ENCODE measurements at regions not wholly inside any gene's neighbourhood (a gene's known extent, or its start where the extent isn't known, plus 50 kb on each side); places are given as distances from the start of the nearest gene placed in this dataset.

GRCh38 chr12:126312457-126312856, 1247.2 kb downstream of the AACS start:
- Histone ChIP-seq H3K4me3 (no peak overlapping the region), H3K9me3 (replicated peaks) (peaks cover 5% of the 10 kb centered on the region), H3K36me3 (no peaks in the 10 kb centered on the region), H3K4me1 (replicated peaks) (no peaks in the 10 kb centered on the region), H3K27me3 (replicated peaks) (no peaks in the 10 kb centered on the region), H3K27ac (no peak overlapping the region)
- DNase-seq (ENCODE audit: low read depth in 1 of 2, low spot score in 2 of 2), result no peak

GRCh38 chr12:126316411-126316810, 1251.2 kb downstream of the AACS start:
- DNase-seq (ENCODE audit: low read depth in 1 of 2, low spot score in 2 of 2), result no peak
- no peak overlapping the region for H3K27ac ChIP-seq
- H3K9me3 ChIP-seq (replicated peaks), result no peaks in the 10 kb centered on the region; the same call in none of the 2 replicates
- no peaks in the 10 kb centered on the region for H3K36me3 ChIP-seq
- no peaks in the 10 kb centered on the region for H3K27me3 ChIP-seq (replicated peaks)
- H3K4me1 ChIP-seq (replicated peaks), result no peaks in the 10 kb centered on the region
- H3K4me3 ChIP-seq, result no peak overlapping the region

- no peaks in the 10 kb centered on the region for H3K36me3 ChIP-seq
- H3K27ac ChIP-seq, result no peak overlapping the region
- peaks cover 4% of the 10 kb centered on the region; the same call in 1 of the 2 replicates for H3K9me3 ChIP-seq (replicated peaks)
- H3K4me1 ChIP-seq (replicated peaks), result no peaks in the 10 kb centered on the region
- DNase-seq (ENCODE audit: low read depth in 1 of 2, low spot score in 2 of 2), result no peak
- H3K4me3 ChIP-seq, result no peak overlapping the region
- H3K27me3 ChIP-seq (replicated peaks), result no peaks in the 10 kb centered on the region
These were observed 1272.6 kb downstream of the AACS start for GRCh38 chr12:126337556-126338441.

- no peak overlapping the region for H3K27ac ChIP-seq
- H3K27me3 ChIP-seq (replicated peaks), result no peaks in the 10 kb centered on the region
- no peak overlapping the region for H3K4me3 ChIP-seq
- no peaks in the 10 kb centered on the region for H3K36me3 ChIP-seq
- no peak for DNase-seq (ENCODE audit: low read depth in 1 of 2, low spot score in 2 of 2)
- H3K9me3 ChIP-seq (replicated peaks), result 0 out of 2 replicates have a peak, but pooled peaks cover 4% of the 10 kb centered on the region
- H3K4me1 ChIP-seq (replicated peaks), result no peaks in the 10 kb centered on the region
These were observed 1277.6 kb downstream of the AACS start for GRCh38 chr12:126342866-126343265.

- H3K27me3 ChIP-seq (replicated peaks), result no peaks in the 10 kb centered on the region
- 0 out of 2 replicates have a peak, but pooled peaks cover 4% of the 10 kb centered on the region for H3K9me3 ChIP-seq (replicated peaks)
- H3K27ac ChIP-seq, result no peak overlapping the region
- no peaks in the 10 kb centered on the region for H3K36me3 ChIP-seq
- DNase-seq (ENCODE audit: low read depth in 1 of 2, low spot score in 2 of 2), result no peak
- H3K4me3 ChIP-seq, result no peak overlapping the region
- H3K4me1 ChIP-seq (replicated peaks), result no peaks in the 10 kb centered on the region
These were observed 1278.1 kb downstream of the AACS start for GRCh38 chr12:126343321-126343720.

- H3K27me3 ChIP-seq (replicated peaks), result no peaks in the 10 kb centered on the region
- H3K4me1 ChIP-seq (replicated peaks), result no peaks in the 10 kb centered on the region
- no peak for DNase-seq (ENCODE audit: low read depth in 1 of 2, low spot score in 2 of 2)
- H3K36me3 ChIP-seq, result no peaks in the 10 kb centered on the region
- no peak overlapping the region for H3K27ac ChIP-seq
- H3K9me3 ChIP-seq (replicated peaks), result no peaks in the 10 kb centered on the region
- no peak overlapping the region for H3K4me3 ChIP-seq
These were observed 1280.9 kb downstream of the AACS start for GRCh38 chr12:126346087-126346486.

- no peaks in the 10 kb centered on the region for H3K9me3 ChIP-seq (replicated peaks)
- H3K36me3 ChIP-seq, result no peaks in the 10 kb centered on the region
- no peaks in the 10 kb centered on the region for H3K27me3 ChIP-seq (replicated peaks)
- H3K4me3 ChIP-seq, result no peak overlapping the region
- DNase-seq (ENCODE audit: low read depth in 1 of 2, low spot score in 2 of 2), result no peak
- H3K27ac ChIP-seq, result no peak overlapping the region
- no peaks in the 10 kb centered on the region for H3K4me1 ChIP-seq (replicated peaks)
These were observed 1282.2 kb downstream of the AACS start for GRCh38 chr12:126347421-126347820.

- no peaks in the 10 kb centered on the region for H3K9me3 ChIP-seq (replicated peaks)
- H3K4me3 ChIP-seq, result no peak overlapping the region
- H3K36me3 ChIP-seq, result no peaks in the 10 kb centered on the region
- no peak for DNase-seq (ENCODE audit: low read depth in 1 of 2, low spot score in 2 of 2)
- H3K4me1 ChIP-seq (replicated peaks), result no peaks in the 10 kb centered on the region
- H3K27ac ChIP-seq, result no peak overlapping the region
- H3K27me3 ChIP-seq (replicated peaks), result no peaks in the 10 kb centered on the region
These were observed 1284.1 kb downstream of the AACS start for GRCh38 chr12:126349383-126349782.

- Histone ChIP-seq H3K4me3 (no peak overlapping the region), H3K9me3 (replicated peaks) (no peaks in the 10 kb centered on the region), H3K4me1 (replicated peaks) (no peaks in the 10 kb centered on the region), H3K36me3 (no peaks in the 10 kb centered on the region), H3K27me3 (replicated peaks) (no peaks in the 10 kb centered on the region), H3K27ac (no peak overlapping the region)
- DNase-seq (ENCODE audit: low read depth in 1 of 2, low spot score in 2 of 2), result no peak
These were observed 1288.4 kb downstream of the AACS start for GRCh38 chr12:126353604-126354003.

- Histone ChIP-seq H3K4me1 (replicated peaks) (no peaks in the 10 kb centered on the region), H3K4me3 (no peak overlapping the region), H3K9me3 (replicated peaks) (no peaks in the 10 kb centered on the region), H3K36me3 (no peaks in the 10 kb centered on the region), H3K27me3 (replicated peaks) (no peaks in the 10 kb centered on the region), H3K27ac (no peak overlapping the region)
- no peak for DNase-seq (ENCODE audit: low read depth in 1 of 2, low spot score in 2 of 2)
These were observed 1289.4 kb downstream of the AACS start for GRCh38 chr12:126354633-126355032.

- Histone ChIP-seq H3K27ac (no peak overlapping the region), H3K4me1 (replicated peaks) (no peaks in the 10 kb centered on the region), H3K27me3 (replicated peaks) (no peaks in the 10 kb centered on the region), H3K4me3 (no peak overlapping the region), H3K36me3 (no peaks in the 10 kb centered on the region), H3K9me3 (replicated peaks) (no peaks in the 10 kb centered on the region)
- DNase-seq (ENCODE audit: low read depth in 1 of 2, low spot score in 2 of 2), result no peak
These were observed 1290.1 kb downstream of the AACS start for GRCh38 chr12:126355346-126355745.

- H3K4me1 ChIP-seq (replicated peaks), result no peaks in the 10 kb centered on the region
- H3K27ac ChIP-seq, result no peak overlapping the region
- no peak for DNase-seq (ENCODE audit: low read depth in 1 of 2, low spot score in 2 of 2)
- no peaks in the 10 kb centered on the region for H3K36me3 ChIP-seq
- no peaks in the 10 kb centered on the region for H3K9me3 ChIP-seq (replicated peaks)
- no peaks in the 10 kb centered on the region for H3K27me3 ChIP-seq (replicated peaks)
- no peak overlapping the region for H3K4me3 ChIP-seq
These were observed 1293.6 kb downstream of the AACS start for GRCh38 chr12:126358806-126359205.

GRCh38 chr12:126359216-126359615, 1294.0 kb downstream of the AACS start:
- H3K4me1 ChIP-seq (replicated peaks), result no peaks in the 10 kb centered on the region
- no peaks in the 10 kb centered on the region for H3K27me3 ChIP-seq (replicated peaks)
- H3K36me3 ChIP-seq, result no peaks in the 10 kb centered on the region
- DNase-seq (ENCODE audit: low read depth in 1 of 2, low spot score in 2 of 2), result no peak
- H3K27ac ChIP-seq, result no peak overlapping the region
- H3K4me3 ChIP-seq, result no peak overlapping the region
- H3K9me3 ChIP-seq (replicated peaks), result no peaks in the 10 kb centered on the region

- H3K36me3 ChIP-seq, result no peaks in the 10 kb centered on the region
These were observed 1296.6 kb downstream of the AACS start for GRCh38 chr12:126361804-126362203.

More at GRCh38 chr12:126361804-126362203, 1296.6 kb downstream of the AACS start:
- no peaks in the 10 kb centered on the region for H3K9me3 ChIP-seq (replicated peaks)
- H3K4me1 ChIP-seq (replicated peaks), result no peaks in the 10 kb centered on the region
- H3K27me3 ChIP-seq (replicated peaks), result no peaks in the 10 kb centered on the region
- no peak overlapping the region for H3K27ac ChIP-seq
- no peak for DNase-seq (ENCODE audit: low read depth in 1 of 2, low spot score in 2 of 2)
- no peak overlapping the region for H3K4me3 ChIP-seq
